Coronary artery (tissue), 2 donors: ENCODE measurements at regions not wholly inside any gene's neighbourhood (a gene's known extent, or its start where the extent isn't known, plus 50 kb on each side); places are given as distances from the start of the nearest gene placed in this dataset.

ENCODE experiments used
- DNase-seq: peaks from one replicate; pipeline ENCODE4 v3.0.0-alpha.2; 2017; ENCODE audit warnings: low spot score
- H3K27ac ChIP-seq, 2 donors: fragments of 200-600 bp; sonication (generic); one replicate each; pipeline ENCODE4 v1.5.1; 2016 to 2019
- H3K4me3 ChIP-seq: fragments of 200-600 bp; sonication (generic); 2 replicates; pipeline ENCODE4 v1.5.1; 2016; ENCODE audit warnings: mild to moderate bottlenecking, moderate library complexity
- TF ChIP-seq, protein P1 (sequence below): fragments of 200-600 bp; sonication (generic); IDR thresholded peaks from one replicate; pipeline ENCODE4 v1.5.1; 2019; ENCODE audit warnings: antibody characterized with exemption

DNA sequence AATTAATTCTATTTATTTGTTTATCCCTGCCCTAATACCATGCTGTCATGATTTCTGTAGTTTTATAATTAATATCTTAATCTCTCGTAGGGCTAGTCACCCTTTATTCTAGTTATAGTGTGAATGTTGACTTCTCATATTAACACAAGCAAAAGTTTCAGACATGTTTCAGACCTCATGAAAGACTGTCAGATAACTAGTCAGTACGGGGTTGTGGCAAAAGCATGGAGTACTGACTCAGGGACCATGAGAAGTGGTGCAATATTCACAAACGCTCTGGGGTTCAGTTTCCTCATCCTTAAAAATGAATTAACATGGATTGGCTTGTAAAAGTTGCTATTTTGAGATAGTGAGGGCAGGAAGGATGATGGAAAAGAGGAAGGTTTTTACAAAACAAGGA is 148.9 kb downstream of the TMEM200A start:
- Histone ChIP-seq H3K27ac (no peak overlapping the region), H3K4me3 (no peak overlapping the region)
- TF ChIP-seq, protein P1, sequence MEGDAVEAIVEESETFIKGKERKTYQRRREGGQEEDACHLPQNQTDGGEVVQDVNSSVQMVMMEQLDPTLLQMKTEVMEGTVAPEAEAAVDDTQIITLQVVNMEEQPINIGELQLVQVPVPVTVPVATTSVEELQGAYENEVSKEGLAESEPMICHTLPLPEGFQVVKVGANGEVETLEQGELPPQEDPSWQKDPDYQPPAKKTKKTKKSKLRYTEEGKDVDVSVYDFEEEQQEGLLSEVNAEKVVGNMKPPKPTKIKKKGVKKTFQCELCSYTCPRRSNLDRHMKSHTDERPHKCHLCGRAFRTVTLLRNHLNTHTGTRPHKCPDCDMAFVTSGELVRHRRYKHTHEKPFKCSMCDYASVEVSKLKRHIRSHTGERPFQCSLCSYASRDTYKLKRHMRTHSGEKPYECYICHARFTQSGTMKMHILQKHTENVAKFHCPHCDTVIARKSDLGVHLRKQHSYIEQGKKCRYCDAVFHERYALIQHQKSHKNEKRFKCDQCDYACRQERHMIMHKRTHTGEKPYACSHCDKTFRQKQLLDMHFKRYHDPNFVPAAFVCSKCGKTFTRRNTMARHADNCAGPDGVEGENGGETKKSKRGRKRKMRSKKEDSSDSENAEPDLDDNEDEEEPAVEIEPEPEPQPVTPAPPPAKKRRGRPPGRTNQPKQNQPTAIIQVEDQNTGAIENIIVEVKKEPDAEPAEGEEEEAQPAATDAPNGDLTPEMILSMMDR = no peak
- no peak for DNase-seq

DNA sequence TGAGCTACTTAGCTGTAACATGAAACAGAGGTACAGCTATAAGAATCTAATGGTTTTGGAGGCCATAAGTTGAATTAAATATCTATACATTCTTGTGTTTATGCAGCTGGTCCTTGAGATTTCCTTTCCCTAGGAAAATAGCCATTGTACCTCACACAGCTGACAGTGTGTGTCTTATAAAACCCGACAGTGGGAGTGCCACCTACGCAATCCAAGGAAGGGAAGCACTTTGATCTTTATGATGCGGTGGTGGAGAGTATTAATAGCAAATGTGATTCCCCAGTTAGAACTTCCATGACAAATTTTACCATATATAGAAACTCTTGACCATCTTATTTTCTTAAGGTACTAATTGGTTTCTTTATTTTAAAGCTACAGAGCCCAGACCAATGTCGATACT is 149.5 kb downstream of the TMEM200A start:
- Histone ChIP-seq H3K27ac (no peak overlapping the region), H3K4me3 (no peak overlapping the region)
- TF ChIP-seq, protein P1 = no peak
- DNase-seq = no peak

DNA sequence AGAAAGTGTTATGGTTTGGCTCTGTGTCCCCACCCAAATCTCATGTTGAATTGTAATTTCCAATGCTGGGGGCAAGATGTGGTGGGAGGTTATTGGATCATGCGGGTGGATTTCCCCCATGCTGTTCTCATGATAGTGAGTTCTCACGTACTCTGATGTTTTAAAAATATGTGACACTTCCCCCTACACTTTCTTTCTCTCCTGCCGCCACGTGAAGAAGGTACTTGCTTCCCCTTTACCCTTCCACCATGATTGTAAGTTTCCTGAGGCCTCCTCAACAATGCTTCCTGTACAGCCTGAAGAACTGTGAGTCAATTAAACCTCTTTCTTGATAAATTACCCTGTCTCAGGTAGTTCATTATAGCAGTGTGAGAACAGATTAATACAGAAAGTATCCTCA is 150.8 kb downstream of the TMEM200A start:
- DNase-seq = no peak
- Histone ChIP-seq H3K27ac (no peak overlapping the region), H3K4me3 (no peak overlapping the region)
- TF ChIP-seq, protein P1 = no peak

DNA sequence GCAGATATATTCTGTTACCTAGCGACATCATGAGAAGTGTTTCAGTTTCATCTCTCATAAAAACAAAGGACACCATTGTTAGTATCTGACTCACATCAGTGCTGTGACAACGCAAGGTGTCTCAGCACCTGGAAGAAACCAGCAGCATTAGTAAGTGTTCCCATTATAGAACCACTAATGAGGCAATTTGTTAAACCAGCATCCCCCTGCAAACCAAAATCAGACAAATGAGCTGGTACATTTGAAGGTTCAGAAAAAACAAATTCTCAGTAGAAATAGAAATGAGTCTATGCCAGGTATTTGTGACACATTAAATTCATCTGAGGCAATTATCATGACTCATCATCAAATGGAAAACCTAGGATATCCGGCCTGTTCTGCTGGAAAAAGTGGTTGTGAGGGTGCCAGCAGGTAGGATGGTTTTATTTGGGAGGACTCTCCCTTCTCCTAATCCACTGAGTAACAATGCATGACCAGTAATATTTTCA is 151.7 kb downstream of the TMEM200A start:
- TF ChIP-seq, protein P1 = no peak
- no peak for DNase-seq

DNA sequence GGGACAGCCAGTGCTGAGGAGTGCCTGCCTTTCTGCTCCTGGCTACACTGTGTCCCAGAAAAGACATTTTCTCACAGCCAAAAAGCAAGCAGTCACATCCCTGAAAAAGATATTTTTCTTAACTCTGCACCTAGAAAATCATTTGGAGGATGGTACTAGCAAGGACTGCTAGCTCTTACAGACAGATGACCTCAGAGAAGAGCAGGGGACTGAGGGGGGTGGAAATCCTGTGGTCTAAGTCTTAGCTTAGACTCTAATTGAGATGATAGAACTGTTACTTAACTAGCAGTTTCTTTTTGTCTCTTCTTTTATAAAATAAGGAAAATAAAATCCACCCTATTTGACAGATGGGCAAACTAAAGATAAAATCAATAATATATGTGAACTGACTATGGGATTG is 152.8 kb downstream of the TMEM200A start:
- Histone ChIP-seq H3K4me3 (no peak overlapping the region), H3K27ac (no peak overlapping the region)
- DNase-seq = no peak
- TF ChIP-seq, protein P1 = no peak

More for the DNA sequence above, 151.7 kb downstream of the TMEM200A start:
- Histone ChIP-seq H3K4me3 (no peak overlapping the region), H3K27ac (no peak overlapping the region)

DNA sequence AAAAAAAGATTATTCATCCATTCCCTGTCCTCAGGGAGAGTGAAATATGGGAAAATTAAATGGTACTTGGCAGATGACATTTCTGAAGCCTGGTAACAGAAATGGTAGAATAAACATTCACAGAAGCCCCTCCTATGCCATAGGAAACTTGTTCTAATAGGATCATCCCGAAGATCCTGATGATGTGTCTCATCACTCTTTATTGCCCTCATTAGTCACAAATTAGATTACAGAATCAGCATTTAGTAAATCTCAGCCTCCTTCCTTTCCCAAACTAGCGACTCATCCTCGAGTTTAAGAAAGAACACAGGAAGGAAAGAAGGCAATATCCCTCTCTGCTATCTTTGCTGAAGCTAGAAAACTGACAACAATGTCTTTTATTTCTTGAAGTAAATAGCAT is 154.4 kb downstream of the TMEM200A start:
- H3K27ac ChIP-seq = no peak overlapping the region
- no peak for DNase-seq
- no peak overlapping the region for H3K4me3 ChIP-seq
- TF ChIP-seq, protein P1 = no peak

DNA sequence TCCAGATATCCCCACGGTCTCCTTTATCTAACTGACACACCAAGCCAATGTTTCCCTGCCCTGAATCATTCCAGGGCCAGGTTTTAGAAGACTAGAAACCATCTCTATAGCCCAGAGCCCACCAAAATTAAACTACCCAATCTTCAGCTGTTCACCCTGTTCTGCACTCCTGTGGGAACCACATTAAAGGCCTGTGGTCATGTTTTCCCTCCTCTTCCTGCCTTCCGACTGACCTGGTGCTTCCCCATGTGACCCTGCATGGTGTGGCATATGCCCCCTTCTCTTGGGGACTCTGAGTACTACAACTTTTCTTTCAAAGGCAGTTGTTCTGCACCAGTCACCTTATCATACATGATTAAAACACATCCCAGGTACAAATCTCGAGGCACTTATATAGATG is 155.0 kb downstream of the TMEM200A start:
- H3K4me3 ChIP-seq = no peak overlapping the region
- no peak overlapping the region for H3K27ac ChIP-seq
- DNase-seq = no peak
- TF ChIP-seq, protein P1 = no peak
